Parathyroid adenoma (tissue), 2 donors: ENCODE measurements at regions not wholly inside any gene's neighbourhood (a gene's known extent, or its start where the extent isn't known, plus 50 kb on each side); places are given as distances from the start of the nearest gene placed in this dataset.
"Not testable (repeated sequence)": the region's sequence is repeated elsewhere in the genome, so short reads cannot be mapped to it uniquely, and the experiment has no call there.

ENCODE experiments used
- H2AFZ ChIP-seq: fragments of 300-600 bp; sonication (generic); one replicate; pipeline ENCODE4 v1.7.0; 2017; ENCODE audit warnings: antibody characterized with exemption, mild to moderate bottlenecking
- H3K27ac ChIP-seq: fragments of 300-600 bp; sonication (generic); one replicate; pipeline ENCODE4 v1.7.0; 2017
- H3K27me3 ChIP-seq: fragments of 300-600 bp; sonication (generic); one replicate; pipeline ENCODE4 v1.7.0; 2017; ENCODE audit warnings: low read length; ENCODE audit not compliant: control insufficient read depth, insufficient read depth
- H3K36me3 ChIP-seq: fragments of 300-600 bp; sonication (generic); one replicate; pipeline ENCODE4 v1.7.0; 2017; ENCODE audit warnings: low read length; ENCODE audit not compliant: control insufficient read depth, insufficient read depth
- H3K4me1 ChIP-seq: fragments of 300-600 bp; sonication (generic); one replicate; pipeline ENCODE4 v1.7.0; 2017; ENCODE audit warnings: control low read depth
- H3K4me2 ChIP-seq: fragments of 300-600 bp; sonication (generic); one replicate; pipeline ENCODE4 v1.7.0; 2017; ENCODE audit warnings: low read length
- H3K4me3 ChIP-seq: fragments of 300-600 bp; sonication (generic); one replicate; pipeline ENCODE4 v1.7.0; 2017; ENCODE audit warnings: low read depth, low read length
- H3K79me2 ChIP-seq: fragments of 300-600 bp; sonication (generic); one replicate; pipeline ENCODE4 v1.7.0; 2017; ENCODE audit warnings: control low read depth
- H3K9ac ChIP-seq: fragments of 300-600 bp; sonication (generic); one replicate; pipeline ENCODE4 v1.7.0; 2017; ENCODE audit warnings: mild to moderate bottlenecking
- H3K9me3 ChIP-seq: fragments of 300-600 bp; sonication (generic); one replicate; pipeline ENCODE4 v1.7.0; 2017; ENCODE audit warnings: low read length; ENCODE audit not compliant: control insufficient read depth
- TF ChIP-seq, protein P1 (sequence below): fragments of 300-600 bp; sonication (generic); IDR thresholded peaks from one replicate; pipeline ENCODE4 v1.7.0; 2017; ENCODE audit warnings: antibody characterized with exemption, mild to moderate bottlenecking
- donor health status: primary hyperparathyroidism.

GRCh38 chr11:81246941-81247340 lies 1486.7 kb downstream of the FAM181B start:
- Histone ChIP-seq H3K4me3 (no peak overlapping the region), H3K79me2 (no peaks in the 10 kb centered on the region), H3K4me2 (no peak overlapping the region), H3K4me1 (no peaks in the 10 kb centered on the region), H3K9ac (no peak overlapping the region), H3K27ac (no peak overlapping the region), H3K27me3 (no peaks in the 10 kb centered on the region), H3K36me3 (no peaks in the 10 kb centered on the region), H3K9me3 (no peaks in the 10 kb centered on the region), H2AFZ (no peak overlapping the region)
- TF ChIP-seq, protein P1, sequence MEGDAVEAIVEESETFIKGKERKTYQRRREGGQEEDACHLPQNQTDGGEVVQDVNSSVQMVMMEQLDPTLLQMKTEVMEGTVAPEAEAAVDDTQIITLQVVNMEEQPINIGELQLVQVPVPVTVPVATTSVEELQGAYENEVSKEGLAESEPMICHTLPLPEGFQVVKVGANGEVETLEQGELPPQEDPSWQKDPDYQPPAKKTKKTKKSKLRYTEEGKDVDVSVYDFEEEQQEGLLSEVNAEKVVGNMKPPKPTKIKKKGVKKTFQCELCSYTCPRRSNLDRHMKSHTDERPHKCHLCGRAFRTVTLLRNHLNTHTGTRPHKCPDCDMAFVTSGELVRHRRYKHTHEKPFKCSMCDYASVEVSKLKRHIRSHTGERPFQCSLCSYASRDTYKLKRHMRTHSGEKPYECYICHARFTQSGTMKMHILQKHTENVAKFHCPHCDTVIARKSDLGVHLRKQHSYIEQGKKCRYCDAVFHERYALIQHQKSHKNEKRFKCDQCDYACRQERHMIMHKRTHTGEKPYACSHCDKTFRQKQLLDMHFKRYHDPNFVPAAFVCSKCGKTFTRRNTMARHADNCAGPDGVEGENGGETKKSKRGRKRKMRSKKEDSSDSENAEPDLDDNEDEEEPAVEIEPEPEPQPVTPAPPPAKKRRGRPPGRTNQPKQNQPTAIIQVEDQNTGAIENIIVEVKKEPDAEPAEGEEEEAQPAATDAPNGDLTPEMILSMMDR, result no peak

DNA sequence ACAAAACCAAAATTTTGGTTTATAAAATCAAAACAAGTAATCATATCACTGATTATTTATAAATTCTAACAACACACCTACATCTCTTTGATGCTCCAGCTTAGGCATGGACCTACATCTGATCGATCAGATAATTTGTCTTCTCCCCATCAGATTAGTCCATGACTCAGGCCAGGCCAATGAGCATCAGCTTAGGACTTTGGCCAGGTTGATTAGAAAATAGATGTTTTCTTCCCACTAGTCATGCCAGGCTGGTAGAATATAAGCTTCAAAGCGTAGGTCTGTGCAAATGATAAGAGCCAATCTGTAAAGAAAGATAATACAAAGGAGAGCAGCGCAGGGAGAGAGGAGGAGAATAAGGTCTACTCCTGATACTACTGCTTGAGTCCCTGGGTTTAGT lies 1487.9 kb downstream of the FAM181B start:
- Histone ChIP-seq H3K9ac (no peak overlapping the region), H3K79me2 (no peaks in the 10 kb centered on the region), H3K4me1 (no peaks in the 10 kb centered on the region), H3K9me3 (no peaks in the 10 kb centered on the region), H3K4me2 (no peak overlapping the region), H3K27ac (no peak overlapping the region), H2AFZ (no peak overlapping the region), H3K36me3 (no peaks in the 10 kb centered on the region), H3K27me3 (no peaks in the 10 kb centered on the region), H3K4me3 (no peak overlapping the region)
- TF ChIP-seq, protein P1, result no peak

- Histone ChIP-seq H3K36me3 (no peaks in the 10 kb centered on the region), H3K4me2 (no peak overlapping the region), H3K27ac (no peak overlapping the region), H3K9me3 (no peaks in the 10 kb centered on the region), H3K9ac (no peak overlapping the region), H2AFZ (no peak overlapping the region), H3K4me1 (no peaks in the 10 kb centered on the region), H3K79me2 (no peaks in the 10 kb centered on the region), H3K27me3 (no peaks in the 10 kb centered on the region), H3K4me3 (no peak overlapping the region)
- TF ChIP-seq, protein P1, result no peak
Observed at GRCh38 chr11:81241672-81242275, 1491.9 kb downstream of the FAM181B start.

GRCh38 chr11:81237139-81237538 lies 1496.5 kb downstream of the FAM181B start:
- H3K36me3 ChIP-seq, result no peaks in the 10 kb centered on the region
- H3K4me2 ChIP-seq, result no peak overlapping the region
- H3K9me3 ChIP-seq, result no peaks in the 10 kb centered on the region
- no peak overlapping the region for H3K4me3 ChIP-seq
- H2AFZ ChIP-seq, result no peak overlapping the region
- H3K27ac ChIP-seq, result no peak overlapping the region
- no peaks in the 10 kb centered on the region for H3K4me1 ChIP-seq
- no peaks in the 10 kb centered on the region for H3K79me2 ChIP-seq
- no peaks in the 10 kb centered on the region for H3K27me3 ChIP-seq
- TF ChIP-seq, protein P1, result no peak
- no peak overlapping the region for H3K9ac ChIP-seq

DNA sequence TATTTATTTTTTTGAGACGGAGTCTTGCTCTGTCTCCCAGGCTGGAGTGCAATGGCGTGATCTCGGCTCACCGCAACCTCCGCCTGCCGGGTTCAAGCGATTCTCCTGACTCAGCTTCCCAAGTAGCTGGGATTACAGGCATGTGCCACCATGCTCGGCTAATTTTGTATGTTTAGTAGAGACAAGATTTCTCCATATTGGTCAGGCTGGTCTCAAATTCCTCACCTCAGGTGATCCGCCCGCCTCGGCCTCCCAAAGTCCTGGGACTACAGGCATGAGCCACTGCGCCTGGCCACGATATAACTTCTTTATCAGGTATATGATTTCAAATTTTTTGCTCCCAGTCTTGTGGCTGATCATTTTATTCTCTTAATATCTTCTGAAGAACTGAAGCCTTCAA lies 1506.3 kb downstream of the FAM181B start:
- not testable (repeated sequence) for H3K4me2 ChIP-seq, H3K36me3 ChIP-seq

More for the DNA sequence above, 1506.3 kb downstream of the FAM181B start:
- H3K79me2 ChIP-seq, H3K9me3 ChIP-seq, H3K4me3 ChIP-seq, H2AFZ ChIP-seq, H3K4me1 ChIP-seq, H3K27ac ChIP-seq, H3K27me3 ChIP-seq, H3K9ac ChIP-seq: not testable (repeated sequence)
